PFSK-1 (cell line): ENCODE measurements at regions not wholly inside any gene's neighbourhood (a gene's known extent, or its start where the extent isn't known, plus 50 kb on each side); places are given as distances from the start of the nearest gene placed in this dataset.

Experiments
- FOXP2 ChIP-seq: optimal IDR thresholded peaks from 2 replicates; pipeline ENCODE3; 2011; ENCODE audit warnings: borderline replicate concordance, control low read depth, inconsistent platforms; ENCODE audit not compliant: insufficient read depth; ENCODE audit errors: extremely low read length, extremely low read depth
- POLR2AphosphoS5 ChIP-seq: IDR thresholded peaks from 2 replicates; pipeline ENCODE4 v1.6.1; 2012; ENCODE audit warnings: low read depth, mild to moderate bottlenecking, control low read depth, low read length, moderate library complexity
- REST ChIP-seq, 2 experiments: IDR thresholded peaks; 2 replicates each; pipeline versions ENCODE4 v1.6.1 to v1.8.0; 2011 to 2012; ENCODE audit warnings: low read depth in 2 of 2, low read length in 2 of 2, control low read depth in 1 of 2, inconsistent platforms in 1 of 2, mild to moderate bottlenecking in 1 of 2, moderate library complexity in 1 of 2; ENCODE audit not compliant: insufficient read depth in 1 of 2
- SIN3A ChIP-seq: IDR thresholded peaks from 2 replicates; pipeline ENCODE4 v1.6.1; 2012; ENCODE audit warnings: mild to moderate bottlenecking, low read length, moderate library complexity, borderline replicate concordance; ENCODE audit not compliant: insufficient read depth
- TAF1 ChIP-seq: IDR thresholded peaks from 2 replicates; pipeline ENCODE4 v1.6.1; 2012; ENCODE audit warnings: low read length, control low read depth, borderline replicate concordance; ENCODE audit not compliant: insufficient read depth

GRCh38 chr15:69513986-69514385 is 61.4 kb downstream of the RPLP1 start:
- TF ChIP-seq POLR2AphosphoS5 (no peak), TAF1 (no peak), SIN3A (no peak), REST (IDR thresholded peaks at IDR 0.05; ENCODE audit: insufficient read depth in 1 of 2, low read depth in 2 of 2, low read length in 2 of 2) (no peak), FOXP2 (no peak)
